H1 (cell line): ENCODE measurements at regions not wholly inside any gene's neighbourhood (a gene's known extent, or its start where the extent isn't known, plus 50 kb on each side); places are given as distances from the start of the nearest gene placed in this dataset.

Experiments
- CTCF ChIA-PET: fragments of 300-600 bp; sonication (Branson Sonifier 250); formaldehyde crosslinking; loops from one replicate; lab custom pipeline; 2021; ENCODE audit not compliant: partially characterized antibody; lab: Charles Lee
- POLR2A ChIA-PET: fragments of 300-600 bp; sonication (Branson Sonifier 250); formaldehyde crosslinking; loops from one replicate; lab custom pipeline; 2021; ENCODE audit warnings: inconsistent platforms; ENCODE audit not compliant: partially characterized antibody; lab: Charles Lee
- DNase-seq, 2 experiments: peaks; one replicate each; pipeline versions ENCODE4 v3.0.0 to v3.0.0-alpha.2; 2010 to 2022; ENCODE audit warnings: low spot score in 2 of 2, low read depth in 1 of 2, mixed read lengths in 1 of 2
- FAIRE-seq: peaks from 2 replicates; lab custom pipeline; 2011; peaks lifted over from hg19 to GRCh38; lab: Jason Lieb, UNC
- H2AFZ ChIP-seq: 2 replicates; pipeline ENCODE4 v1.8.1; 2012; ENCODE audit warnings: low read length, inconsistent platforms
- H2AK5ac ChIP-seq: 2 replicates; pipeline ENCODE4 v1.6.1; 2013; ENCODE audit warnings: low read depth, low read length
- H2BK120ac ChIP-seq: replicated peaks from 2 replicates; pipeline ENCODE3; 2013; ENCODE audit warnings: low read depth, low read length, inconsistent platforms
- H2BK12ac ChIP-seq: 2 replicates; pipeline ENCODE4 v1.6.1; 2013; ENCODE audit warnings: low read depth, low read length
- H2BK15ac ChIP-seq: 2 replicates; pipeline ENCODE4 v1.6.1; 2013; ENCODE audit warnings: low read length
- H2BK20ac ChIP-seq: 2 replicates; pipeline ENCODE4 v1.6.1; 2013; ENCODE audit warnings: low read length
- H2BK5ac ChIP-seq: 2 replicates; pipeline ENCODE4 v1.6.1; 2013; ENCODE audit warnings: low read depth, low read length
- H3K14ac ChIP-seq: 2 replicates; pipeline ENCODE4 v1.6.1; 2013; ENCODE audit warnings: inconsistent platforms; ENCODE audit not compliant: insufficient read length
- H3K18ac ChIP-seq: 2 replicates; pipeline ENCODE4 v1.6.1; 2013; ENCODE audit warnings: low read length; ENCODE audit errors: extremely low read depth
- H3K23ac ChIP-seq: 2 replicates; pipeline ENCODE4 v1.6.1; 2013; ENCODE audit warnings: inconsistent platforms; ENCODE audit not compliant: insufficient read length
- H3K23me2 ChIP-seq: 2 replicates; pipeline ENCODE4 v1.6.1; 2013; ENCODE audit warnings: low read depth, low read length
- H3K27ac ChIP-seq: 2 replicates; pipeline ENCODE4 v1.6.1; 2011; ENCODE audit warnings: low read depth, low read length, inconsistent platforms
- H3K27me3 ChIP-seq, 4 experiments: replicated peaks in 1 of 4; 1 replicate in 1 of 4; 2 replicates in 3 of 4; pipeline versions ENCODE4 v1.6.1 to v1.8.1; 2011 to 2013; ENCODE audit warnings: low read length in 3 of 4, mild to moderate bottlenecking in 3 of 4, inconsistent platforms in 2 of 4, mixed read lengths in 2 of 4, moderate library complexity in 1 of 4; ENCODE audit not compliant: control insufficient read depth in 3 of 4, insufficient read depth in 3 of 4; ENCODE audit errors: extremely low read depth in 1 of 4
- H3K36me3 ChIP-seq, 4 experiments: 2 replicates each; pipeline versions ENCODE4 v1.6.1 to v1.8.1; 2011 to 2013; ENCODE audit warnings: mild to moderate bottlenecking in 4 of 4, low read length in 3 of 4, moderate library complexity in 2 of 4, control low read depth in 1 of 4, inconsistent platforms in 1 of 4; ENCODE audit not compliant: insufficient read depth in 4 of 4, control insufficient read depth in 2 of 4
- H3K4ac ChIP-seq: replicated peaks from 2 replicates; pipeline ENCODE3; 2013; ENCODE audit warnings: low read length, low read depth, mixed read lengths, inconsistent platforms; ENCODE audit not compliant: insufficient read length
- H3K4me1 ChIP-seq, 4 experiments: replicated peaks in 1 of 4; 1 replicate in 1 of 4; 2 replicates in 3 of 4; pipeline versions ENCODE4 v1.6.1 to v1.8.1; 2011 to 2013; ENCODE audit warnings: low read length in 3 of 4, inconsistent platforms in 2 of 4, mixed read lengths in 1 of 4; ENCODE audit not compliant: insufficient read depth in 4 of 4, control insufficient read depth in 3 of 4
- H3K4me2 ChIP-seq, 2 experiments: 2 replicates each; pipeline versions ENCODE4 v1.6.1 to v1.8.1; 2011 to 2013; ENCODE audit warnings: low read depth in 2 of 2, low read length in 2 of 2, control low read depth in 1 of 2, inconsistent platforms in 1 of 2, mild to moderate bottlenecking in 1 of 2; ENCODE audit not compliant: insufficient read depth in 1 of 2
- H3K4me3 ChIP-seq, 4 experiments: fragments of 200-600, 300-600 bp in 1 of 4; sonication (generic), shearing (Covaris generic), sonication (Bioruptor Twin) in 1 of 4; 2 replicates each; pipeline versions ENCODE4 v1.5.1 to v1.8.1; 2011 to 2016; ENCODE audit warnings: low read length in 4 of 4, low read depth in 3 of 4, control low read depth in 2 of 4, inconsistent platforms in 2 of 4, mild to moderate bottlenecking in 2 of 4, mixed read lengths in 1 of 4, moderate library complexity in 1 of 4; ENCODE audit not compliant: insufficient read depth in 2 of 4; ENCODE audit errors: extremely low read depth in 1 of 4
- H3K56ac ChIP-seq: replicated peaks from 2 replicates; pipeline ENCODE3; 2013; ENCODE audit warnings: low read depth, mild to moderate bottlenecking, mixed read lengths, low read length, inconsistent platforms; ENCODE audit not compliant: insufficient read length
- H3K79me1 ChIP-seq: 2 replicates; pipeline ENCODE4 v1.6.1; 2013; ENCODE audit warnings: low read depth, low read length, control low read depth
- H3K79me2 ChIP-seq, 2 experiments: 2 replicates each; pipeline versions ENCODE4 v1.6.1 to v1.8.1; 2012 to 2013; ENCODE audit warnings: low read length in 2 of 2, mild to moderate bottlenecking in 2 of 2, inconsistent platforms in 1 of 2; ENCODE audit not compliant: insufficient read depth in 2 of 2, control insufficient read depth in 1 of 2
- H3K9ac ChIP-seq, 4 experiments: replicated peaks in 1 of 4; 1 replicate in 1 of 4; 2 replicates in 3 of 4; pipeline versions ENCODE4 v1.6.1 to v1.8.1; 2011 to 2013; ENCODE audit warnings: low read depth in 3 of 4, low read length in 3 of 4, control low read depth in 2 of 4, mild to moderate bottlenecking in 2 of 4, moderate library complexity in 2 of 4, inconsistent platforms in 1 of 4; ENCODE audit errors: extremely low read depth in 1 of 4
- H3K9me3 ChIP-seq, 2 experiments: 2 replicates each; pipeline versions ENCODE4 v1.6.1 to v1.8.1; 2012 to 2013; ENCODE audit warnings: mild to moderate bottlenecking in 2 of 2, moderate library complexity in 2 of 2, control low read depth in 1 of 2, inconsistent platforms in 1 of 2, low read depth in 1 of 2, low read length in 1 of 2, mixed read lengths in 1 of 2; ENCODE audit not compliant: insufficient read depth in 2 of 2
- H4K20me1 ChIP-seq, 2 experiments: replicated peaks in 1 of 2; 2 replicates each; pipeline versions ENCODE3 to v1.8.1; 2011 to 2013; ENCODE audit warnings: inconsistent platforms in 2 of 2, low read length in 2 of 2, mild to moderate bottlenecking in 1 of 2; ENCODE audit not compliant: insufficient read depth in 2 of 2, control insufficient read depth in 1 of 2
- H4K5ac ChIP-seq: 2 replicates; pipeline ENCODE4 v1.6.1; 2013; ENCODE audit warnings: low read length, low read depth, mixed read lengths, inconsistent platforms; ENCODE audit not compliant: insufficient read length
- H4K8ac ChIP-seq: 2 replicates; pipeline ENCODE4 v1.8.0; 2013; ENCODE audit warnings: mild to moderate bottlenecking, moderate library complexity, low read length, inconsistent platforms; ENCODE audit not compliant: insufficient read depth; ENCODE audit errors: extremely low read depth
- H4K91ac ChIP-seq: replicated peaks from 2 replicates; pipeline ENCODE3; 2013; ENCODE audit warnings: low read length, mixed read lengths, inconsistent platforms; ENCODE audit not compliant: insufficient read length
- CREB1 ChIP-seq: IDR thresholded peaks from 2 replicates; pipeline ENCODE4 v1.6.1; 2012; ENCODE audit warnings: inconsistent platforms
- JUND ChIP-seq: IDR thresholded peaks from 2 replicates; pipeline ENCODE4 v1.6.1; 2011; ENCODE audit warnings: mild to moderate bottlenecking, improper control_type of control experiment, low read length
- KDM4A ChIP-seq: IDR thresholded peaks from one replicate; pipeline ENCODE4 v1.7.1; 2012; ENCODE audit warnings: low read depth, mild to moderate bottlenecking, moderate library complexity, low read length, inconsistent platforms; ENCODE audit not compliant: severe bottlenecking
- NANOG ChIP-seq: IDR thresholded peaks from 2 replicates; pipeline ENCODE4 v1.6.1; 2011; ENCODE audit warnings: low read length, low read depth, mild to moderate bottlenecking, inconsistent platforms; ENCODE audit not compliant: insufficient read depth, poor library complexity, severe bottlenecking
- SAP30 ChIP-seq: fragments of 300-600 bp; sonication (generic); IDR thresholded peaks from 2 replicates; pipeline ENCODE4 v1.7.1; 2012; ENCODE audit warnings: low read length, moderate library complexity, mild to moderate bottlenecking, inconsistent platforms; ENCODE audit not compliant: insufficient read depth, insufficient replicate concordance
- SP2 ChIP-seq: IDR thresholded peaks from 2 replicates; pipeline ENCODE4 v1.6.1; 2012; ENCODE audit warnings: mild to moderate bottlenecking, low read length, inconsistent platforms
- TEAD4 ChIP-seq: IDR thresholded peaks from 2 replicates; pipeline ENCODE4 v1.6.1; 2012; ENCODE audit warnings: low read depth, low read length, inconsistent platforms, mixed read lengths
- YY1 ChIP-seq: IDR thresholded peaks from 2 replicates; pipeline ENCODE4 v1.6.1; 2011; ENCODE audit warnings: low read depth, mild to moderate bottlenecking, low read length
- WGBS, 2 experiments: shearing (Covaris generic) in 1 of 2; methylation state at CpG; one replicate each; pipeline versions ENCODE4 v1.1.6 to v1.1.7; 2013 to 2015; ENCODE audit warnings: low lambda C conversion rate in 2 of 2, mixed read lengths in 2 of 2, inconsistent platforms in 1 of 2, low coverage in 1 of 2, missing lambda C conversion rate in 1 of 2; ENCODE audit not compliant: insufficient replicate concordance in 2 of 2, insufficient coverage in 1 of 2, insufficient read length in 1 of 2; ENCODE audit errors: extremely low coverage in 1 of 2, missing lambda C conversion rate in 1 of 2; 5-methylcytosine and 5-hydroxymethylcytosine counted together
- TF ChIP-seq, protein P1 (sequence below), 3 experiments: IDR thresholded peaks; 1 replicate in 2 of 3; 2 replicates in 1 of 3; pipeline versions ENCODE4 v1.5.1 to v1.6.1; 2011; ENCODE audit warnings: low read length in 3 of 3, mild to moderate bottlenecking in 3 of 3, inconsistent platforms in 2 of 3, low read depth in 1 of 3, moderate library complexity in 1 of 3; ENCODE audit not compliant: insufficient read depth in 1 of 3; ENCODE audit errors: control extremely low read depth in 1 of 3

DNA sequence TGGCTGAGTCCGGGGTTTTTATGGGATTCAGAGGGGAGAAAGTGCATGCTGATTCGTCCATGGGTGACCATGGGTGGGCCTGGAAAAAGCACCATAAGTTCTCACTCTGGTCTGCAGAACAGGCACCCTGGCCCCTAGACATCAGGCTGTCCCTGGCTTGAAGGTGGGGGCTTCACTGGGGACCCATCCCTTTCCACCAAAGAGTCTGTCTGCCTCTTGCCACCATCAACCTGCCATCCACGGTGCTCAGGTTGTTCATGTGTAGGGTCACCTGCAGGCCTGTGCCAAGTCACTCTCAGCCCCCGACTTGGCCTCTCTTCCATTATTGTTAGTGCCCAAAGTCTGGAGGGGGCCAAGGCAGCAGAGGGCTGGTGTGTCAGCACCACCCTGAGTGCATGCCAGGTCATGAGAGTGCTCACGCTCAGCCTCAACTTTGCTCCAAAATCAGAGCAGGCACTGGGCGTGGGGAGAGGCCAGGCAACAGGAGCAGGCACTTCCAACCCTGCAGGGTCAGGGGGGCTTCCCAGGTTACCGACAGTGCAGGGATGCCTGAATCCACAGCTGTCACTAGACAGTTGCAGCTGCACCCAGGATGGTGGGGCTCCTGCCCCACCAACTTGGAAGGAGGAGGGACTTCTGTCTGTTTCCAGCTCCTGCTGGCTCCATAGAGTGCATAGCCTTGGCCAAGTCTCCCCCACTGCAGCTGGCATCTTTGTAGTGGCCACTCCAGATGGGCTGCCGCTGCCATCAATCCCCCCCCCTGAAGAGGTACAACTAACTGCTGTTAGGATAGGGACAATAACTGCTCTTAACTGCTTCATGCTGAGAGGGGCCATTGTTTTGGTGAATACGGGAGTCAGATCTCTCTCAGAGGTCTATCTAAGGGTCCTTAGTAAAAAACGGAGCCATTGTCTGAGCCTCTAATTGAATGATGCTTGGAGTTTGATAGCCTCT lies 209.3 kb downstream of the AKAIN1 start:
- no peak overlapping the region for H3K27ac ChIP-seq
- no peak overlapping the region for H3K4me2 ChIP-seq
- H2BK20ac ChIP-seq, result no peak overlapping the region
- H3K36me3 ChIP-seq, result peaks cover 0 to 3% (median 0%) of the 10 kb centered on the region in 4 experiments; a peak in 2 of 8 replicates
- WGBS, 2 experiments, result 71% methylated on average over 10 of the region's 10 CpGs; no CpG with 5 or more reads in 1 of the 2 experiments
- H2BK5ac ChIP-seq, result no peak overlapping the region
- H2BK120ac ChIP-seq, result no peak overlapping the region
- H4K8ac ChIP-seq, result no peak overlapping the region
- DNase-seq (no peak), FAIRE-seq (no peak)
- peaks cover 10 to 13% of the 10 kb centered on the region in 2 experiments; a peak in 2 of 4 replicates for H3K9me3 ChIP-seq
- no peak overlapping the region for H3K23ac ChIP-seq
- H3K4me1 ChIP-seq, result peaks cover 0 to 6% (median 0%) of the 10 kb centered on the region in 4 experiments; a peak in 2 of 7 replicates
- H4K5ac ChIP-seq, result no peak overlapping the region
- no peak overlapping the region for H2AK5ac ChIP-seq
- no peaks in the 10 kb centered on the region; the same call in 1 of the 2 replicates for H3K23me2 ChIP-seq
- H3K56ac ChIP-seq, result no peak overlapping the region
- H3K9ac ChIP-seq, result no peak overlapping the region
- CTCF ChIA-PET, result interaction anchor here (0.9 to 1.0 kb wide), 2 partner anchors 9 to 10 kb away, joined by 3 read pairs; no protein-coding TSS in a partner anchor
- POLR2A ChIA-PET, result interaction anchor here (0.9 to 1.7 kb wide), 2 partner anchors 13 to 17 kb away, joined by 3 read pairs; no protein-coding TSS in a partner anchor
- no peak overlapping the region for H4K91ac ChIP-seq
- H3K4ac ChIP-seq, result no peak overlapping the region
- H2AFZ ChIP-seq, result no peak overlapping the region
- peaks cover 0 to 7% (median 4%) of the 10 kb centered on the region in 4 experiments; a peak in 3 of 7 replicates for H3K27me3 ChIP-seq
- H3K79me1 ChIP-seq, result no peaks in the 10 kb centered on the region
- H3K18ac ChIP-seq, result no peak overlapping the region
- H2BK12ac ChIP-seq, result no peak overlapping the region
- H2BK15ac ChIP-seq, result no peak overlapping the region
- no peaks in the 10 kb centered on the region for H3K79me2 ChIP-seq
- H3K4me3 ChIP-seq, result no peak overlapping the region
- H3K14ac ChIP-seq, result no peak overlapping the region
- no peaks in the 10 kb centered on the region for H4K20me1 ChIP-seq
- TF ChIP-seq, protein P1, sequence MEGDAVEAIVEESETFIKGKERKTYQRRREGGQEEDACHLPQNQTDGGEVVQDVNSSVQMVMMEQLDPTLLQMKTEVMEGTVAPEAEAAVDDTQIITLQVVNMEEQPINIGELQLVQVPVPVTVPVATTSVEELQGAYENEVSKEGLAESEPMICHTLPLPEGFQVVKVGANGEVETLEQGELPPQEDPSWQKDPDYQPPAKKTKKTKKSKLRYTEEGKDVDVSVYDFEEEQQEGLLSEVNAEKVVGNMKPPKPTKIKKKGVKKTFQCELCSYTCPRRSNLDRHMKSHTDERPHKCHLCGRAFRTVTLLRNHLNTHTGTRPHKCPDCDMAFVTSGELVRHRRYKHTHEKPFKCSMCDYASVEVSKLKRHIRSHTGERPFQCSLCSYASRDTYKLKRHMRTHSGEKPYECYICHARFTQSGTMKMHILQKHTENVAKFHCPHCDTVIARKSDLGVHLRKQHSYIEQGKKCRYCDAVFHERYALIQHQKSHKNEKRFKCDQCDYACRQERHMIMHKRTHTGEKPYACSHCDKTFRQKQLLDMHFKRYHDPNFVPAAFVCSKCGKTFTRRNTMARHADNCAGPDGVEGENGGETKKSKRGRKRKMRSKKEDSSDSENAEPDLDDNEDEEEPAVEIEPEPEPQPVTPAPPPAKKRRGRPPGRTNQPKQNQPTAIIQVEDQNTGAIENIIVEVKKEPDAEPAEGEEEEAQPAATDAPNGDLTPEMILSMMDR (IDR thresholded peaks at IDR 0.05; ENCODE audit: control extremely low read depth in 1 of 3, insufficient read depth in 1 of 3, low read depth in 1 of 3, low read length in 3 of 3), result no peak
- TF ChIP-seq CREB1 (no peak), SAP30 (no peak), KDM4A (no peak), TEAD4 (no peak), JUND (peak; percentile 54; the same call in 1 of the 2 replicates), NANOG (peak; percentile 98), SP2 (no peak), YY1 (peak; percentile 41; the same call in 1 of the 2 replicates)
